PC-9 (cell line): ENCODE measurements at regions not wholly inside any gene's neighbourhood (a gene's known extent, or its start where the extent isn't known, plus 50 kb on each side); places are given as distances from the start of the nearest gene placed in this dataset.

Experiments
- BruUV-seq: library from RNA; stranded (reverse); fragments of 400-500 nt; replicated peaks from 2 replicates; lab custom pipeline; 2021; lab: Mats Ljungman, UMichigan
- CTCF ChIA-PET: fragments of 300-600 bp; sonication (Branson Sonifier 250); formaldehyde crosslinking; loops from one replicate; lab custom pipeline; 2022; ENCODE audit warnings: antibody characterized with exemption; lab: Charles Lee
- POLR2A ChIA-PET: fragments of 300-600 bp; sonication (Branson Sonifier 250); formaldehyde crosslinking; loops from one replicate; lab custom pipeline; 2022; ENCODE audit warnings: antibody characterized with exemption; ENCODE audit not compliant: unreplicated experiment; lab: Charles Lee
- DNase-seq, 2 experiments: peaks; one replicate each; pipeline versions ENCODE4 v3.0.0 to v3.0.0-alpha.2; 2015 to 2022; ENCODE audit warnings: mixed read lengths in 1 of 2
- H2AFZ ChIP-seq: fragments of 200-600 bp; sonication (generic); 2 replicates; pipeline ENCODE4 v1.8.1; 2017; ENCODE audit warnings: antibody characterized with exemption
- H3F3A ChIP-seq: fragments of 200-600 bp; sonication (generic); 2 replicates; pipeline ENCODE4 v1.8.1; 2017; ENCODE audit warnings: antibody characterized with exemption, mild to moderate bottlenecking, low read depth; ENCODE audit not compliant: insufficient read depth
- H3K27ac ChIP-seq: fragments of 200-600 bp; sonication (generic); 2 replicates; pipeline ENCODE4 v1.6.1; 2016; ENCODE audit warnings: mixed run types
- H3K27me3 ChIP-seq: fragments of 200-600 bp; sonication (generic); 2 replicates; pipeline ENCODE4 v1.6.1; 2016; ENCODE audit warnings: low read depth, mixed run types; ENCODE audit not compliant: insufficient read depth
- H3K36me3 ChIP-seq: fragments of 200-600 bp; sonication (generic); 2 replicates; pipeline ENCODE4 v1.6.1; 2016; ENCODE audit warnings: low read depth, mixed run types
- H3K4me1 ChIP-seq: fragments of 200-600 bp; sonication (generic); replicated peaks from 2 replicates; pipeline ENCODE4 v1.6.1; 2016; ENCODE audit warnings: mixed run types; ENCODE audit not compliant: insufficient read depth
- H3K4me2 ChIP-seq: fragments of 200-600 bp; sonication (generic); 2 replicates; pipeline ENCODE4 v1.6.1; 2017; ENCODE audit warnings: mixed run types
- H3K4me3 ChIP-seq: fragments of 200-600 bp; sonication (generic); 2 replicates; pipeline ENCODE4 v1.6.1; 2016; ENCODE audit warnings: mixed run types
- H3K79me2 ChIP-seq: fragments of 200-600 bp; sonication (generic); 2 replicates; pipeline ENCODE4 v1.6.1; 2017; ENCODE audit warnings: low read depth, mixed run types
- H3K9me2 ChIP-seq: fragments of 200-600 bp; sonication (generic); 2 replicates; pipeline ENCODE4 v1.8.1; 2017; ENCODE audit warnings: mild to moderate bottlenecking; ENCODE audit not compliant: insufficient read depth
- H3K9me3 ChIP-seq: fragments of 200-600 bp; sonication (generic); 2 replicates; pipeline ENCODE4 v1.8.1; 2016; ENCODE audit warnings: low read depth; ENCODE audit not compliant: insufficient read depth
- H4K20me1 ChIP-seq: fragments of 200-600 bp; sonication (generic); 2 replicates; pipeline ENCODE4 v1.8.1; 2017; ENCODE audit not compliant: insufficient read depth
- CTCF ChIP-seq: fragments of 200-600 bp; sonication (generic); conservative IDR thresholded peaks from 2 replicates; pipeline ENCODE4 v1.6.1; 2017; ENCODE audit warnings: mixed run types, antibody characterized with exemption, mild to moderate bottlenecking, moderate library complexity
- EZH2 ChIP-seq: fragments of 200-600 bp; sonication (generic); IDR thresholded peaks from 2 replicates; pipeline ENCODE4 v1.8.0; 2017; ENCODE audit warnings: antibody characterized with exemption, low read depth
- intact Hi-C: fragments of 100-400 bp; cut with micrococcal nuclease; formaldehyde crosslinking; loops from one replicate; pipeline ENCODE4 v1.10.0; 2022; ENCODE audit not compliant: unreplicated experiment

- H3K36me3 ChIP-seq = no peaks in the 10 kb centered on the region
- H3K27me3 ChIP-seq = no peaks in the 10 kb centered on the region
- BruUV-seq = no TSS peak
- intact Hi-C loops = no loop called here
- DNase-seq = no peak
- H3K9me3 ChIP-seq = peaks cover 5% of the 10 kb centered on the region; the same call in 1 of the 2 replicates
- CTCF ChIA-PET = no interaction called here
- no peaks in the 10 kb centered on the region for H3K79me2 ChIP-seq
- H3F3A ChIP-seq = peaks cover 27% of the 10 kb centered on the region
- POLR2A ChIA-PET = no interaction called here
- H2AFZ ChIP-seq = no peak overlapping the region
- H3K4me1 ChIP-seq = peaks cover 46% of the 10 kb centered on the region
- peak overlapping the region; percentile 96; the same call in 1 of the 2 replicates for H3K27ac ChIP-seq
- no peak overlapping the region for H3K4me3 ChIP-seq
- no peak for TF ChIP-seq CTCF
- peak overlapping the region; percentile 77 for H3K4me2 ChIP-seq
- H4K20me1 ChIP-seq = no peaks in the 10 kb centered on the region
- H3K9me2 ChIP-seq = no peaks in the 10 kb centered on the region
These were observed 95.3 kb upstream of the MAN1A1 start for GRCh38 chr6:119444642-119445557.

- Histone ChIP-seq H3K79me2 (no peaks in the 10 kb centered on the region), H3K4me1 (peaks cover 46% of the 10 kb centered on the region), H3K9me3 (peaks cover 5% of the 10 kb centered on the region; the same call in 1 of the 2 replicates), H3F3A (peaks cover 27% of the 10 kb centered on the region), H3K4me3 (no peak overlapping the region), H3K27me3 (no peaks in the 10 kb centered on the region), H3K9me2 (no peaks in the 10 kb centered on the region), H3K4me2 (no peak overlapping the region), H3K36me3 (no peaks in the 10 kb centered on the region), H4K20me1 (no peaks in the 10 kb centered on the region), H2AFZ (no peak overlapping the region), H3K27ac (no peak overlapping the region)
- ChIA-PET POLR2A (no interaction called here), CTCF (no interaction called here)
- no TSS peak for BruUV-seq
- intact Hi-C loops = no loop called here
- DNase-seq = no peak
- TF ChIP-seq CTCF = no peak
- no peak for TF ChIP-seq EZH2
These were observed 94.6 kb upstream of the MAN1A1 start for GRCh38 chr6:119443993-119444641.

GRCh38 chr6:119442776-119443184, 93.2 kb upstream of the MAN1A1 start:
- Histone ChIP-seq H3K4me3 (no peak overlapping the region), H3F3A (peaks cover 26% of the 10 kb centered on the region), H3K27me3 (no peaks in the 10 kb centered on the region), H3K36me3 (no peaks in the 10 kb centered on the region), H3K79me2 (no peaks in the 10 kb centered on the region), H3K9me3 (peaks cover 5% of the 10 kb centered on the region; the same call in 1 of the 2 replicates), H3K4me1 (peaks cover 41% of the 10 kb centered on the region), H4K20me1 (no peaks in the 10 kb centered on the region), H3K9me2 (no peaks in the 10 kb centered on the region), H2AFZ (no peak overlapping the region), H3K27ac (no peak overlapping the region), H3K4me2 (no peak overlapping the region)
- ChIA-PET CTCF (no interaction called here), POLR2A (no interaction called here)
- BruUV-seq = no TSS peak
- TF ChIP-seq EZH2 = no peak
- no peak for TF ChIP-seq CTCF
- no peak for DNase-seq
- intact Hi-C loops = no loop called here
